ENCODE measurements at regions not wholly inside any gene's neighbourhood (a gene's known extent, or its start where the extent isn't known, plus 50 kb on each side); places are given as distances from the start of the nearest gene placed in this dataset.

DNA sequence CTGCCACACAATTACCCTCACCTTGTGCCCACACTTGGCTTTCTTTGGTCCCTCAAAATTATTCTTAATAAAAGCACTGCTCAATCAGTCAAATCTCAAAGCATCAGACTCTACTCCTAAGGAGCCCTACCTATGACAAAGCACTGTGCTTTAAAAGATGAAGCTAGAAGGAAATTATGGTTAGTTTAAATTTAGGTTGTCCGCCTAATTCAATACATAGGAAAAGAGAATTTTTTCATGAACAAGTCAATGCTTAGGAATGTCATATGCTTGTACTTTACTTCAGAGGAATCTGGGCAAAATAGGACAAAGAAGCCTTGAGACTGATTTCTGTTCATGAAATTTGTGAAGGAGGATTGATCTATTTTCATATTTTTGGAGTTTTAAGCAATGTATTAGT is 726.4 kb upstream of the CDH2 start:
- TF ChIP-seq, protein P1, sequence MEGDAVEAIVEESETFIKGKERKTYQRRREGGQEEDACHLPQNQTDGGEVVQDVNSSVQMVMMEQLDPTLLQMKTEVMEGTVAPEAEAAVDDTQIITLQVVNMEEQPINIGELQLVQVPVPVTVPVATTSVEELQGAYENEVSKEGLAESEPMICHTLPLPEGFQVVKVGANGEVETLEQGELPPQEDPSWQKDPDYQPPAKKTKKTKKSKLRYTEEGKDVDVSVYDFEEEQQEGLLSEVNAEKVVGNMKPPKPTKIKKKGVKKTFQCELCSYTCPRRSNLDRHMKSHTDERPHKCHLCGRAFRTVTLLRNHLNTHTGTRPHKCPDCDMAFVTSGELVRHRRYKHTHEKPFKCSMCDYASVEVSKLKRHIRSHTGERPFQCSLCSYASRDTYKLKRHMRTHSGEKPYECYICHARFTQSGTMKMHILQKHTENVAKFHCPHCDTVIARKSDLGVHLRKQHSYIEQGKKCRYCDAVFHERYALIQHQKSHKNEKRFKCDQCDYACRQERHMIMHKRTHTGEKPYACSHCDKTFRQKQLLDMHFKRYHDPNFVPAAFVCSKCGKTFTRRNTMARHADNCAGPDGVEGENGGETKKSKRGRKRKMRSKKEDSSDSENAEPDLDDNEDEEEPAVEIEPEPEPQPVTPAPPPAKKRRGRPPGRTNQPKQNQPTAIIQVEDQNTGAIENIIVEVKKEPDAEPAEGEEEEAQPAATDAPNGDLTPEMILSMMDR (IDR thresholded peaks at IDR 0.05; ENCODE audit: insufficient read depth, low read depth, low read length, missing control alignments): no peak
- H3K4me3 ChIP-seq (ENCODE audit: low read length): no peak overlapping the region
- no peak for DNase-seq (ENCODE audit: low read depth)

DNA sequence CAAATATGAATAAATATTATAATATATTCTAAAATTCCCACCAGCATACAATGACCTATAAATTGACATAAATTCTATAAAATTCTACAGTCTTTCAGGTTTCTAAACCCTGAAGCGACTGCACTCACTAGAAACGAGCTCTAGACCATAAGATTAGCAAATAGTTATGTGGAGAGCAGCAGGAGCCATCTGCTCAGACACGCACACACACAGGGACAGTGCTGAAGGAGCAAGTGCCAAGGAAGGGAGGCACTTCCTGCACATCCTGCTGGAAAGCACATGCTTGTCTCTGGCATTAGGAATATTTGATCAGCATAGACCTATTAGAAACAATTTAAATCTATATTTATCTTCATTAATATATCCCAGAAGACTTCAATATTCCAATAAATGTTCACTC is 713.9 kb upstream of the CDH2 start:
- H3K4me3 ChIP-seq (ENCODE audit: low read length): no peak overlapping the region
- peak; percentile 9 for DNase-seq (ENCODE audit: low read depth)
- TF ChIP-seq, protein P1 (IDR thresholded peaks at IDR 0.05; ENCODE audit: insufficient read depth, low read depth, low read length, missing control alignments): no peak

DNA sequence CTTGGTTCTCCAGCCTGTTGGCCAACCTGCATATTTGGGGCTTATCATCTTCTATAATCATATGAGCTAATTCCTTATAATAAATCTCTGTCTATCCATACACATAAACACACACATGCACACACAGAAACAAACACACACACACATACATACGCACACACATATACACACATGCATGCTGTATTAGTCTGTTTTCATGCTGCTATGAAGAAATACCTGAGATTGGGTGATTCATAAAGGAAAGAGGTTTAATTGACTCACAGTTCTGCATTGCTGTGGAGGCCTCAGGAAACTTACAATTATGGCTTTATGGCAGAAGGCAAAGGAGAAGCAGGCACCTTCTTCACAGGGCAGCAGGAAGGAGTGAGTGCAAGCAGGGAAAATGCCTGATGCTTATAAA is 707.4 kb upstream of the CDH2 start:
- TF ChIP-seq, protein P1 (IDR thresholded peaks at IDR 0.05; ENCODE audit: insufficient read depth, low read depth, low read length, missing control alignments): no peak
- peak; percentile 72 for DNase-seq (ENCODE audit: low read depth)
- no peak overlapping the region for H3K4me3 ChIP-seq (ENCODE audit: low read length)

DNA sequence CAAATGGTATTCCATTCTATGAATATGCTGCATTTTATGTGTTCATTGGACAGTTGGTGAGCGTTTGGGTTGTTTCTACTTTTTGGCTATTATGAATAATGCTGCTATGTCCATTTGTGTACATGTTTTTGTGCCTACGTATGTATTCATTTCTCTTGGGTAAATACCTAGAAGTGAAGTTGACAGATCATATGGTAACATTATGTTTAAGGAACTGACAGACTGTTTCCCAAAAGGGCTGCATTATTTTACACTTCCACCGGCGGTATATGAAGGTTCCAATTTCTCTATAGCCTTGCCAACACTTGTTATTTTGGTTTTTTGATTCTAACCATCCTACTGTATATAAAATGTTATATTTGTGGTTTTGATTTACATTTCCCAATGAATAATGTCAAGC is 703.9 kb upstream of the CDH2 start:
- TF ChIP-seq, protein P1 (IDR thresholded peaks at IDR 0.05; ENCODE audit: insufficient read depth, low read depth, low read length, missing control alignments): no peak
- no peak for DNase-seq (ENCODE audit: low read depth)

DNA sequence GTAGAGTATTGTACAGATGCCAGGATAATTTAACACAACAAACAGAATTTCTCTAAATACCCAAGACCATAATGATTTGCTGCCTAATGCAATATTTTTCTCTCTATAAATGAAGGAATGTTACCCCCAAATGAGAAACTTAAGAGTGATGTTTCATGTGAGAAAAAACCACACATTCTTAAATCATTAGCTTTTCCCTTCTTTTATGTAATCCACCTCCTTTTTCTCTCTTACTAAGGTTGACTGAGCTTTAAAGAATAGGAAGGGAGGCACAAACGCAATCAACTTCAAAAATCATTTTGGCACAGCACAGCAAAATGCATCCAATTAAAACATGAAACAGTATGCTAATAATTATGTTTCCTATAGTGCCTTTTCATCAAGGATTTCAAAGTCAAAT is 698.1 kb upstream of the CDH2 start:
- H3K4me3 ChIP-seq (ENCODE audit: low read length): no peak overlapping the region
- TF ChIP-seq, protein P1 (IDR thresholded peaks at IDR 0.05; ENCODE audit: insufficient read depth, low read depth, low read length, missing control alignments): no peak
- no peak for DNase-seq (ENCODE audit: low read depth)

More for the DNA sequence above, 703.9 kb upstream of the CDH2 start:
- H3K4me3 ChIP-seq (ENCODE audit: low read length): no peak overlapping the region

DNA sequence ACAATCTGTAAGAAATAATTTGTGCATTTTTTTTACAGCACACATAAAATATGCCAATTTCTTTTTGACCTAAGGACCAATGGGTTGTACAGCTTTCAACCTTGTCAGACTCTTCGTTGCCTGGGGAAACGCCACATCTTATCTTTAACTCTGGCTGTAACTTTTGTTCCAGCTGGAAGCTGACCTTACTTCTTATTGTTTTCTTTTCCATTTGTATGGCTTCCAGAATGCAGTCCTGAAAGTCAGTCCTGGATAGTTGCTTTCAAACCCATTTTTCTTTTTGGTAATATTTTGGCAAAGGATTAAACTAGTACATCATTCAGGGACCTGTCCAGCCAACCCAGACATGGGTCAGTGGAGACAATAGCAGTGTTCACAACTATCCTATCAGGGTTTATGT is 686.5 kb upstream of the CDH2 start:
- no peak for DNase-seq (ENCODE audit: low read depth)
- TF ChIP-seq, protein P1 (IDR thresholded peaks at IDR 0.05; ENCODE audit: insufficient read depth, low read depth, low read length, missing control alignments): no peak
- no peak overlapping the region for H3K4me3 ChIP-seq (ENCODE audit: low read length)

DNA sequence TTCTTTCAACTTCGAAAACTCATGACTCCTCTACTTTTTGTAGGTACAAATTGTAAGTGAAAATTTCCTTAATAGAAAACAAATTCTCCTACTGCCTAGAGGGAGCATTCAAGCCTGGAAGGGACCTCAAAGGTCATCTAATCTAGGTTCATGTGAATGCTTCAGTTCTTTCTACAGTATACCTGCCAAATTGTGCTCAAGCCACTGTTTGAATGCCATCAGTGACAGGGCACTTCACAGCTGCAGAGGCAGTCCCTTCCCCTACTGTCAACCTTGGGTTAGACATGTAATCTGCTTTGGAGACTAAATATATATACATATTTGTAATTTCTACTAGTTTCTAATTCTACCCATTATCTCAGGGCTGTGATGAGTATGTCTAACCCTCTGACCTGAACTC is 681.3 kb upstream of the CDH2 start:
- DNase-seq (ENCODE audit: low read depth): no peak
- TF ChIP-seq, protein P1 (IDR thresholded peaks at IDR 0.05; ENCODE audit: insufficient read depth, low read depth, low read length, missing control alignments): no peak
- H3K4me3 ChIP-seq (ENCODE audit: low read length): no peak overlapping the region
